SH-SY5Y (cell line): ENCODE measurements at regions not wholly inside any gene's neighbourhood (a gene's known extent, or its start where the extent isn't known, plus 50 kb on each side); places are given as distances from the start of the nearest gene placed in this dataset.

ENCODE experiments used
- GATA2 ChIP-seq: IDR thresholded peaks from 2 replicates; pipeline ENCODE4 v1.6.1; 2011; ENCODE audit warnings: mild to moderate bottlenecking, low read depth, low read length
- GATA3 ChIP-seq: IDR thresholded peaks from 2 replicates; pipeline ENCODE4 v1.6.1; 2011; ENCODE audit warnings: low read depth, mild to moderate bottlenecking, low read length, moderate library complexity

DNA sequence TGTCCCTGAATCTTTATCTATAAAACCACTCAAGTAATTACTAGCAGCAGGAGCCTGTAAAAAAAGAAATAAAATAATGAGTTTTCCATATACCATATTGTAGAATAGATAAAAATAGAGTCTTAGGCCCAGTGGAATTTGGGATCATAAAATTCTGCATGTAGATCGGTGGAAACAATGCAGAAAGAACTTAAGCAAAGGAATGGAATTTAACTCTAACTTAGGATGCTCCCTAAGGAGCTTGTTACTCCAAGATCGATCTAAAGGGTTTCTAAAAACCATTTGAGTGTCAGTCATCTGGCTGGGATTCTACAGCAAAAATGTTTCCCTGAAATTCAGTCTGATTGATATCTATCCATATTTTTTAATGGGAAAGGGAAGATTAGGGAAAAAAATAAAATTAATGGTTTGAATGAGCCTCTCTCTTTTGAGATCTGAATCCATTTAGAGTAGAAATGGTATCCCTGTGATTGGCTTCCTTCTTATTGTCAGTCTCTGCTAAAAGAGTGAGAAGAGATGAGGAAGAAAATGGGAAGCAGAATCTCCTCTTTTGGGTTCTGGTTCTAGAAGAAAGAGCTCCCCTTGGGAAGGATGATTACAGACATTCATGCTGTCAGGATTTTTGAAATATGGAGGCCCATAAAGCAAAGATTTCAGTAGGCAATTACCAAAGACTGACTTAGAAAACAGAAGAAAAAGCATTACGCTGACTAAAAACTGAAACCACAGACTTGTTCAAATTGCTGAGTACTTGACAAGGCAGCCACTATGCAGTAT, 564.3 kb upstream of the MARCKS start:
- TF ChIP-seq GATA3 (no peak), GATA2 (no peak)

GRCh38 chr6:113293423-113293740, 563.8 kb upstream of the MARCKS start:
- TF ChIP-seq GATA3 = no peak
- no peak for TF ChIP-seq GATA2

DNA sequence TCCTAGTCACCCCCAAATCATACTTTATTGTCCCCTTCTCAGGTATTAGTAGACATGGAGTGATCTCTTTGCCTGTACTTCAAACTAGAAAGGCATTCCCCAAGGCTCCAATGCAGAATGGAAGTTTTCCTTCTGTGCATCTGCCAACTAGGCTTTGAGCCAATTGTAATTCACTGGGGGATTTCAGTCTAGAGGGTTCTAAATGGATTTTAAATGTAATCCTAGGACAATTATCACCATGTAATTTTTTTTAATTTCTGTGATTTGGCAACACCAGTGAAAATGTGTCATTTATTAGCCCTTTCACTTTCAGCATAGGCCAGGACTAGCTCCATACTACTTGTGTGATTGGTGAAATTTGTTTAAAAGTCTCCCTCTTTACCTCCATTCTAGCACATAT, 557.6 kb upstream of the MARCKS start:
- TF ChIP-seq GATA3 = no peak
- no peak for TF ChIP-seq GATA2

DNA sequence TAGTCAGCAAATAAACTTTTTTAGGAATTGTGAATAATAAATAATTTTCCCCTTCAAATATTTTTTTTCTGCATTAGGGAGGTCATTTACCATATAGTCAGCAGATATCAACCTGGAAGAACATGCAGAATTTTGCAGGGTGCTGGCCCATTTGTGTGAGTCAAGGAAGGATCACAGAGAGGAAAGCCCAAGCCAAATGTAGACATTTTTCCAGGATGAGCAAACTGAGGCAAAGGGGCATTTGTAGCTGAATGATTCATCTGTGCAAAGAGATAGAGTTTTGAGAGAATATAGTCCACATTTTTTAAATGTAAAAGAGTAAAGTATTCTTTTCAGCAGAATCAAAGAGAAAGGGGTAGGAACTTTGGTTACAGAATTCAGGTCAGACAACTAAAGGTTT, 555.5 kb upstream of the MARCKS start:
- no peak for TF ChIP-seq GATA2
- TF ChIP-seq GATA3 = no peak

DNA sequence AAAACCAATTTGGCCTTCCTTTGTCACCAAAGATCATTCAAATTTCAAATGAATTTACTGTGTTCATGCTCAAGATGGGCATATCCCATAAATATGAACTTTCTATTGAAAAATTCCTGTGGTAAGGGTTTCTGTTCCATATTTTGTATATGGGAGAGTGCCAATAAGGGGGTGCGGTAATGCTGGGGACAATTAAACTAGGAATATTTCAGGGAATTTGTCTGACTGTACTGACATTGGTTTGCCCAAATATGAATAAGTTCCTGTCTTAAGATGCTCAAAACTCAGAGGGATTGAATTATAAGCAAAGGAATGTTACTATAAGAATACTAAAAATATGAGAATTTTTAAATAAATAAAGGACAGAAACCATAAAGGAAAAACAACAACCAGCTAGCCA, 553.0 kb upstream of the MARCKS start:
- TF ChIP-seq GATA2 = no peak
- TF ChIP-seq GATA3 = no peak

- TF ChIP-seq GATA2 (no peak), GATA3 (no peak)
Observed at GRCh38 chr6:113306552-113307145, 550.5 kb upstream of the MARCKS start.

DNA sequence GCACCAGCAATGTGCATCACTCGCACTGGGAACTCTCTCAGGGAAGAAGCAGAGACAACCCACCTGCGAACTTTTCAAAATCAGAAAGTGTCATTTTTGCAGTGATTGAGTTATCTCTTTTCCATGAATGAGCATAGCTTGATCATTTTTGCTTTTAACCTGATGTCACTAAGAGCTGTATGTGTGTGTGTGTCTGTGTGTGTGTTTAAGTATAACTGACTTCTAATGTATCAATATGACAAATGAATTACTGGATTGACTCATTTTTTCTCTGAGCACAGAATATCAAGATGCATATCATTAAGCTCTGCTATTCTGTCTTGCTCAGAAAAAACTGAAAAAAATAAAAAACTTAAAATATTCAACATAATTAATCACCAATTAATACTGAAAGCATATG, 548.9 kb upstream of the MARCKS start:
- TF ChIP-seq GATA2 = no peak
- no peak for TF ChIP-seq GATA3

GRCh38 chr6:113313841-113314240, 543.3 kb upstream of the MARCKS start:
- TF ChIP-seq GATA2 = no peak
- TF ChIP-seq GATA3 = no peak

DNA sequence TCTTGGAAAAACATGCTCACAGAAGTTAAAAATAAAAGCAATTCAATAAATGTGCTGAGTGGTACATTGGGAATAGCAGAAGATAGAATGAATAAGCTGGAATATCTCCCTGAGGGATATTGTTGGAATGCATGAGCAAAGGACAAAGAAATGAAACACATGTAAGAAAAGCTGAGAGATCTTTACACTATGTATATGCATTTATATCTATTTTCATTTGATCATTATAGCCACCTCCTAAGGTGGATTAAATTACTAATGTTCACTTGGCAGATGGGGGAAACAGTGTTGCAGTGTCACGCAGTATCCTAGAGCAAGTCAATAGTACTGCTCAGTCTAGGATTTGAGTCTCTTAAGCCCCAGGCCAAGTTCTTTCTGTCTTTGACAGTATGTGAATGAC, 542.0 kb upstream of the MARCKS start:
- TF ChIP-seq GATA3 (no peak), GATA2 (no peak)

- TF ChIP-seq GATA2 (no peak), GATA3 (no peak)
Observed at GRCh38 chr6:113315879-113316278, 541.3 kb upstream of the MARCKS start.

DNA sequence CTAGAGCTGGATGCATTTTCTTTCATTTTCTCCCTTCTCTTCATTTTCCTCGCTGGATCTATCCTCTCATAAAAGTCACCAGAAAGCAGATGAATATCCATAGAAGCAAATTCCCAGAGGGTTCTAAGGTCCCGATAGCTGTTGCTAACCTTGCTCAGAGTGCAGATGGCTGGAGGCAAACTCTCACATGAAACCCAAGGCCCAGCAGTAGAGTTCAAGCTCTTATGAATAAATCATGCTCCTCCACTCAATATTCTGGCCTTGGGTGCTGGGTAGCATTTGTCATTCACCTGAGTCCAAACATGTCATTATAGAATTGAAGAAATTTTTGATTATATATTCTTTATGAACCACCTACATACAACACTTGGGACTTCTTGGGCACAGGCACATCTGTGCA, 539.7 kb upstream of the MARCKS start:
- TF ChIP-seq GATA2 (no peak), GATA3 (no peak)

GRCh38 chr6:113317891-113318574, 539.1 kb upstream of the MARCKS start:
- TF ChIP-seq GATA3 (no peak), GATA2 (no peak)

GRCh38 chr6:113318575-113318917, 538.6 kb upstream of the MARCKS start:
- TF ChIP-seq GATA3 (no peak), GATA2 (no peak)

DNA sequence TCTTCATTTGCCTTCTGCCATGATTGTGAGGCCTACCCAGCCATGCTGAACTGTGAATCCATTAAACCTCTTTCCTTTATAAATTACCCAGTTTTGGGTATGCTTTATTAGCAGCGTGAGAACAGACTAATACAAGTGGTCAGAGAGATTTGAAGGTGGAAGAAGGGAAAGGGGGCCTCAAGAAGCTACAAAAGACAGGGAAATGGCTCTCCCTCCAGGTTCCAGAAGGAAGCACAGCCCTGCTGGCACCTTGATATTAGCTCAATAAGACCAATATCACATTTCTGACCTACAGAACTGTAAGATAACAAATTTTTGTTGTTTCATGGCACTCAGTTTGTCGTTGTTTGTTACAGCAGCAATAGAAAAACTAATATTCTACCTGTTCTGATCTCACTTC, 536.5 kb upstream of the MARCKS start:
- no peak for TF ChIP-seq GATA3
- no peak for TF ChIP-seq GATA2

DNA sequence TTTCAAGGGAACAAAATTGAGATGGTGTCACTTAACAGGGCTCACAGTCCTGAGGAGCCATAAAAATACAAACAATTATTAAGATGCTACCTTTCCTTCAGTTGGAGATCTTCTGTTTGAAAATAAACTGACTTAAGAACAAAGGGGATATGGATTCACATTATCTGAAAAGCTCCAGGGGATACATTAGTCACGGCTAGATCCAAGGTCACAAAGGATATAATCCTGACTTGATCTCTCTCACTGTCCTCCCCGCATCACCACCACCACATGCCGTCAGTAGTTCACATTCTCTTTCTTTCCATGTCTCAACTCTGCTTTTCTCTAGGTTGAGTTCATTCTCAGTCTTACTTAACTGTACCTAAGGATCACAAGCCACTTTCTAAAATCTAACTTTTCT, 530.4 kb upstream of the MARCKS start:
- no peak for TF ChIP-seq GATA2
- TF ChIP-seq GATA3 = no peak
